ENCODE measurements at regions not wholly inside any gene's neighbourhood (a gene's known extent, or its start where the extent isn't known, plus 50 kb on each side); places are given as distances from the start of the nearest gene placed in this dataset.

- TF ChIP-seq CTCF (IDR thresholded peaks at IDR 0.05), result peak in 6 of 7 experiments; percentile 50 to 73 (median 64)
- TF ChIP-seq POLR2A (IDR thresholded peaks at IDR 0.05), result no peak
Measured at GRCh38 chr15:69729167-69729748, 276.6 kb downstream of the RPLP1 start.
